ENCODE measurements at regions not wholly inside any gene's neighbourhood (a gene's known extent, or its start where the extent isn't known, plus 50 kb on each side); places are given as distances from the start of the nearest gene placed in this dataset.

- 44 to 62% (median 57%) methylated on average over 3 of the region's 3 CpGs for WGBS, 3 donors
Observed at GRCh38 chr6:155889410-155889809, 433.8 kb upstream of the NOX3 start.

GRCh38 chr6:155887421-155887820 is 431.8 kb upstream of the NOX3 start:
- no peaks in the 10 kb centered on the region for H3K27me3 ChIP-seq (ENCODE audit: control insufficient read depth in 3 of 3, insufficient read depth in 3 of 3, low read length in 3 of 3)
- peaks cover 0 to 4% (median 0%) of the 10 kb centered on the region in 3 donors for H3K4me1 ChIP-seq (ENCODE audit: control insufficient read depth in 3 of 3, insufficient read depth in 2 of 3, low read depth in 1 of 3, low read length in 2 of 3)
- no peaks in the 10 kb centered on the region for H3K36me3 ChIP-seq (ENCODE audit: control insufficient read depth in 3 of 3, insufficient read depth in 2 of 3, low read depth in 1 of 3, low read length in 3 of 3)
- no peak for FAIRE-seq
- H3K27ac ChIP-seq (ENCODE audit: low read depth in 1 of 3, low read length in 2 of 3) = peak overlapping the region in 1 of 3 donors; percentile 41
- DNase-seq = no peak
- no peaks in the 10 kb centered on the region for H3K9me3 ChIP-seq (ENCODE audit: control insufficient read depth in 2 of 2, insufficient read depth in 1 of 2, low read depth in 1 of 2, low read length in 1 of 2)
- no peak overlapping the region for H3K4me3 ChIP-seq (ENCODE audit: low read depth in 1 of 3, low read length in 3 of 3)
- 91 to 95% (median 92%) methylated on average over 4 of the region's 4 CpGs for WGBS, 3 donors

More at GRCh38 chr6:155889410-155889809, 433.8 kb upstream of the NOX3 start:
- no peak overlapping the region for H3K4me3 ChIP-seq (ENCODE audit: low read depth in 1 of 3, low read length in 3 of 3)
- H3K36me3 ChIP-seq (ENCODE audit: control insufficient read depth in 3 of 3, insufficient read depth in 2 of 3, low read depth in 1 of 3, low read length in 3 of 3) = no peaks in the 10 kb centered on the region
- FAIRE-seq (no peak), DNase-seq (no peak)
- H3K27me3 ChIP-seq (ENCODE audit: control insufficient read depth in 3 of 3, insufficient read depth in 3 of 3, low read length in 3 of 3) = no peaks in the 10 kb centered on the region
- H3K4me1 ChIP-seq (ENCODE audit: control insufficient read depth in 3 of 3, insufficient read depth in 2 of 3, low read depth in 1 of 3, low read length in 2 of 3) = no peaks in the 10 kb centered on the region
- no peak overlapping the region for H3K27ac ChIP-seq (ENCODE audit: low read depth in 1 of 3, low read length in 2 of 3)
- H3K9me3 ChIP-seq (ENCODE audit: control insufficient read depth in 2 of 2, insufficient read depth in 1 of 2, low read depth in 1 of 2, low read length in 1 of 2) = no peaks in the 10 kb centered on the region

- no peaks in the 10 kb centered on the region for H3K27me3 ChIP-seq (ENCODE audit: control insufficient read depth in 3 of 3, insufficient read depth in 3 of 3, low read length in 3 of 3)
Observed at GRCh38 chr6:155883741-155884140, 428.1 kb upstream of the NOX3 start.

GRCh38 chr6:155883334-155883731 is 427.7 kb upstream of the NOX3 start:
- peak in 1 of 2 donors; percentile 10 for DNase-seq
- H3K36me3 ChIP-seq (ENCODE audit: control insufficient read depth in 3 of 3, insufficient read depth in 2 of 3, low read depth in 1 of 3, low read length in 3 of 3) = no peaks in the 10 kb centered on the region
- H3K27ac ChIP-seq (ENCODE audit: low read depth in 1 of 3, low read length in 2 of 3) = no peak overlapping the region

More at GRCh38 chr6:155883741-155884140, 428.1 kb upstream of the NOX3 start:
- Histone ChIP-seq H3K27ac (ENCODE audit: low read depth in 1 of 3, low read length in 2 of 3) (no peak overlapping the region), H3K36me3 (ENCODE audit: control insufficient read depth in 3 of 3, insufficient read depth in 2 of 3, low read depth in 1 of 3, low read length in 3 of 3) (no peaks in the 10 kb centered on the region), H3K9me3 (ENCODE audit: control insufficient read depth in 2 of 2, insufficient read depth in 1 of 2, low read depth in 1 of 2, low read length in 1 of 2) (no peaks in the 10 kb centered on the region), H3K4me1 (ENCODE audit: control insufficient read depth in 3 of 3, insufficient read depth in 2 of 3, low read depth in 1 of 3, low read length in 2 of 3) (peaks cover 0 to 12% (median 0%) of the 10 kb centered on the region in 3 donors), H3K4me3 (ENCODE audit: low read depth in 1 of 3, low read length in 3 of 3) (no peak overlapping the region)
- 45 to 81% (median 56%) methylated on average over 3 of the region's 3 CpGs for WGBS, 3 donors
- FAIRE-seq = no peak
- DNase-seq = no peak

GRCh38 chr6:155882527-155883333 is 427.1 kb upstream of the NOX3 start:
- WGBS, 3 donors = 32 to 49% (median 45%) methylated on average over 4 of the region's 4 CpGs
- peak in 1 of 2 donors; percentile 18 for DNase-seq
- H3K4me3 ChIP-seq (ENCODE audit: low read depth in 1 of 3, low read length in 3 of 3) = no peak overlapping the region
- no peaks in the 10 kb centered on the region for H3K36me3 ChIP-seq (ENCODE audit: control insufficient read depth in 3 of 3, insufficient read depth in 2 of 3, low read depth in 1 of 3, low read length in 3 of 3)
- no peaks in the 10 kb centered on the region for H3K9me3 ChIP-seq (ENCODE audit: control insufficient read depth in 2 of 2, insufficient read depth in 1 of 2, low read depth in 1 of 2, low read length in 1 of 2)
- no peaks in the 10 kb centered on the region for H3K27me3 ChIP-seq (ENCODE audit: control insufficient read depth in 3 of 3, insufficient read depth in 3 of 3, low read length in 3 of 3)
- H3K4me1 ChIP-seq (ENCODE audit: control insufficient read depth in 3 of 3, insufficient read depth in 2 of 3, low read depth in 1 of 3, low read length in 2 of 3) = peaks cover 0 to 12% (median 0%) of the 10 kb centered on the region in 3 donors
- no peak for FAIRE-seq
- no peak overlapping the region for H3K27ac ChIP-seq (ENCODE audit: low read depth in 1 of 3, low read length in 2 of 3)

More at GRCh38 chr6:155883334-155883731, 427.7 kb upstream of the NOX3 start:
- no peaks in the 10 kb centered on the region for H3K9me3 ChIP-seq (ENCODE audit: control insufficient read depth in 2 of 2, insufficient read depth in 1 of 2, low read depth in 1 of 2, low read length in 1 of 2)
- H3K4me1 ChIP-seq (ENCODE audit: control insufficient read depth in 3 of 3, insufficient read depth in 2 of 3, low read depth in 1 of 3, low read length in 2 of 3) = peaks cover 0 to 12% (median 0%) of the 10 kb centered on the region in 3 donors
- H3K4me3 ChIP-seq (ENCODE audit: low read depth in 1 of 3, low read length in 3 of 3) = no peak overlapping the region
- no peaks in the 10 kb centered on the region for H3K27me3 ChIP-seq (ENCODE audit: control insufficient read depth in 3 of 3, insufficient read depth in 3 of 3, low read length in 3 of 3)
- no peak for FAIRE-seq

GRCh38 chr6:155881826-155882526 is 426.3 kb upstream of the NOX3 start:
- Histone ChIP-seq H3K4me1 (ENCODE audit: control insufficient read depth in 3 of 3, insufficient read depth in 2 of 3, low read depth in 1 of 3, low read length in 2 of 3) (peaks cover 0 to 12% (median 0%) of the 10 kb centered on the region in 3 donors), H3K9me3 (ENCODE audit: control insufficient read depth in 2 of 2, insufficient read depth in 1 of 2, low read depth in 1 of 2, low read length in 1 of 2) (no peaks in the 10 kb centered on the region), H3K4me3 (ENCODE audit: low read depth in 1 of 3, low read length in 3 of 3) (no peak overlapping the region), H3K36me3 (ENCODE audit: control insufficient read depth in 3 of 3, insufficient read depth in 2 of 3, low read depth in 1 of 3, low read length in 3 of 3) (no peaks in the 10 kb centered on the region), H3K27me3 (ENCODE audit: control insufficient read depth in 3 of 3, insufficient read depth in 3 of 3, low read length in 3 of 3) (no peaks in the 10 kb centered on the region), H3K27ac (ENCODE audit: low read depth in 1 of 3, low read length in 2 of 3) (no peak overlapping the region)
- WGBS, 3 donors = 34 to 48% (median 44%) methylated on average over 5 of the region's 5 CpGs
- DNase-seq (peak in 1 of 2 donors; percentile 22), FAIRE-seq (no peak)

GRCh38 chr6:155880900-155881299 is 425.3 kb upstream of the NOX3 start:
- FAIRE-seq = no peak
- 61 to 80% (median 77%) methylated on average over 3 of the region's 3 CpGs for WGBS, 3 donors

GRCh38 chr6:155872961-155873360 is 417.3 kb upstream of the NOX3 start:
- no peak for FAIRE-seq
- H3K9me3 ChIP-seq (ENCODE audit: control insufficient read depth in 2 of 2, insufficient read depth in 1 of 2, low read depth in 1 of 2, low read length in 1 of 2) = no peaks in the 10 kb centered on the region
- no peak overlapping the region for H3K27ac ChIP-seq (ENCODE audit: low read depth in 1 of 3, low read length in 2 of 3)
- H3K4me3 ChIP-seq (ENCODE audit: low read depth in 1 of 3, low read length in 3 of 3) = no peak overlapping the region
- no peak for DNase-seq
- no peaks in the 10 kb centered on the region for H3K27me3 ChIP-seq (ENCODE audit: control insufficient read depth in 3 of 3, insufficient read depth in 3 of 3, low read length in 3 of 3)
- no peaks in the 10 kb centered on the region for H3K36me3 ChIP-seq (ENCODE audit: control insufficient read depth in 3 of 3, insufficient read depth in 2 of 3, low read depth in 1 of 3, low read length in 3 of 3)
- 82 to 91% (median 83%) methylated on average over 6 of the region's 6 CpGs for WGBS, 3 donors
- H3K4me1 ChIP-seq (ENCODE audit: control insufficient read depth in 3 of 3, insufficient read depth in 2 of 3, low read depth in 1 of 3, low read length in 2 of 3) = no peaks in the 10 kb centered on the region

More at GRCh38 chr6:155880900-155881299, 425.3 kb upstream of the NOX3 start:
- H3K9me3 ChIP-seq (ENCODE audit: control insufficient read depth in 2 of 2, insufficient read depth in 1 of 2, low read depth in 1 of 2, low read length in 1 of 2) = no peaks in the 10 kb centered on the region
- no peaks in the 10 kb centered on the region for H3K36me3 ChIP-seq (ENCODE audit: control insufficient read depth in 3 of 3, insufficient read depth in 2 of 3, low read depth in 1 of 3, low read length in 3 of 3)
- no peaks in the 10 kb centered on the region for H3K27me3 ChIP-seq (ENCODE audit: control insufficient read depth in 3 of 3, insufficient read depth in 3 of 3, low read length in 3 of 3)
- no peak overlapping the region for H3K27ac ChIP-seq (ENCODE audit: low read depth in 1 of 3, low read length in 2 of 3)
- H3K4me1 ChIP-seq (ENCODE audit: control insufficient read depth in 3 of 3, insufficient read depth in 2 of 3, low read depth in 1 of 3, low read length in 2 of 3) = peaks cover 0 to 12% (median 0%) of the 10 kb centered on the region in 3 donors
- no peak overlapping the region for H3K4me3 ChIP-seq (ENCODE audit: low read depth in 1 of 3, low read length in 3 of 3)
- no peak for DNase-seq
